Colonic mucosa (tissue), 4 donors: ENCODE measurements at regions not wholly inside any gene's neighbourhood (a gene's known extent, or its start where the extent isn't known, plus 50 kb on each side); places are given as distances from the start of the nearest gene placed in this dataset.

Source experiments
- DNase-seq: peaks from one replicate; pipeline ENCODE4 v3.0.0-alpha.2; 2020
- H3K27ac ChIP-seq: fragments of 200-600 bp; one replicate; pipeline ENCODE4 v1.8.0; 2021
- H3K27me3 ChIP-seq: fragments of 200-600 bp; one replicate; pipeline ENCODE4 v1.8.0; 2021
- H3K36me3 ChIP-seq: fragments of 200-600 bp; one replicate; pipeline ENCODE4 v1.8.0; 2021
- H3K4me1 ChIP-seq: fragments of 200-600 bp; one replicate; pipeline ENCODE4 v1.8.0; 2021; ENCODE audit warnings: mild to moderate bottlenecking
- H3K4me3 ChIP-seq: fragments of 200-600 bp; one replicate; pipeline ENCODE4 v1.8.0; 2021
- H3K9ac ChIP-seq, 2 donors: one replicate each; pipeline ENCODE4 v1.7.0; 2013; ENCODE audit warnings: control low read depth in 2 of 2, low read depth in 2 of 2, low read length in 2 of 2
- H3K9me3 ChIP-seq: fragments of 200-600 bp; one replicate; pipeline ENCODE4 v1.8.0; 2021
- CTCF ChIP-seq: fragments of 200-600 bp; IDR thresholded peaks from one replicate; pipeline ENCODE4 v1.8.0; 2022; ENCODE audit warnings: antibody characterized with exemption, mild to moderate bottlenecking
- intact Hi-C: fragments of 100-400 bp; cut with DNase I; formaldehyde crosslinking; loops from one replicate; pipeline ENCODE4 v1.14.1; 2022
- donor health status: healthy.
- donor health status: DM: no; HTN: no; CAD: no.
- donor health status: DM: no; HTN: no; CAD: no.

GRCh38 chr13:42458193-42458592 lies 115.8 kb upstream of the TNFSF11 start:
- Histone ChIP-seq H3K4me1 (no peaks in the 10 kb centered on the region), H3K9me3 (no peaks in the 10 kb centered on the region), H3K27ac (no peak overlapping the region), H3K4me3 (no peak overlapping the region), H3K36me3 (no peaks in the 10 kb centered on the region), H3K9ac (peak overlapping the region in 1 of 2 donors; percentile 26), H3K27me3 (no peaks in the 10 kb centered on the region)
- TF ChIP-seq CTCF, result no peak
- DNase-seq, result no peak
- intact Hi-C loops, result no loop called here

GRCh38 chr13:42466123-42466522 lies 107.8 kb upstream of the TNFSF11 start:
- no peak overlapping the region for H3K4me3 ChIP-seq
- no peaks in the 10 kb centered on the region for H3K27me3 ChIP-seq
- no peak for TF ChIP-seq CTCF
- H3K4me1 ChIP-seq, result no peaks in the 10 kb centered on the region
- H3K36me3 ChIP-seq, result no peaks in the 10 kb centered on the region
- no peak overlapping the region for H3K9ac ChIP-seq
- intact Hi-C loops, result no loop called here
- H3K27ac ChIP-seq, result no peak overlapping the region
- no peak for DNase-seq
- H3K9me3 ChIP-seq, result no peaks in the 10 kb centered on the region

GRCh38 chr13:42466609-42467008 lies 107.3 kb upstream of the TNFSF11 start:
- intact Hi-C loops, result no loop called here
- no peak for DNase-seq
- Histone ChIP-seq H3K9me3 (no peaks in the 10 kb centered on the region), H3K36me3 (no peaks in the 10 kb centered on the region), H3K27me3 (no peaks in the 10 kb centered on the region), H3K9ac (no peak overlapping the region), H3K4me3 (no peak overlapping the region), H3K4me1 (no peaks in the 10 kb centered on the region), H3K27ac (no peak overlapping the region)
- no peak for TF ChIP-seq CTCF

- Histone ChIP-seq H3K9me3 (no peaks in the 10 kb centered on the region), H3K27me3 (no peaks in the 10 kb centered on the region), H3K9ac (no peak overlapping the region), H3K4me3 (no peak overlapping the region), H3K4me1 (no peaks in the 10 kb centered on the region), H3K27ac (no peak overlapping the region), H3K36me3 (no peaks in the 10 kb centered on the region)
- intact Hi-C loops, result loop anchor here (10.0 kb wide), 1 partner anchor 140 kb away; no protein-coding TSS in a partner anchor
- no peak for DNase-seq
- no peak for TF ChIP-seq CTCF
Observed at GRCh38 chr13:42474954-42475353, 99.0 kb upstream of the TNFSF11 start.

- no peak for DNase-seq
- no peaks in the 10 kb centered on the region for H3K36me3 ChIP-seq
- H3K9ac ChIP-seq, result no peak overlapping the region
- no peak overlapping the region for H3K4me3 ChIP-seq
- H3K27ac ChIP-seq, result no peak overlapping the region
- H3K9me3 ChIP-seq, result no peaks in the 10 kb centered on the region
- H3K4me1 ChIP-seq, result no peaks in the 10 kb centered on the region
- intact Hi-C loops, result loop anchor here (10.0 kb wide), 1 partner anchor 143 kb away; no protein-coding TSS in a partner anchor
- H3K27me3 ChIP-seq, result no peaks in the 10 kb centered on the region
- no peak for TF ChIP-seq CTCF
Observed at GRCh38 chr13:42477596-42478190, 96.3 kb upstream of the TNFSF11 start.
